ENCODE measurements at regions not wholly inside any gene's neighbourhood (a gene's known extent, or its start where the extent isn't known, plus 50 kb on each side); places are given as distances from the start of the nearest gene placed in this dataset.

DNA sequence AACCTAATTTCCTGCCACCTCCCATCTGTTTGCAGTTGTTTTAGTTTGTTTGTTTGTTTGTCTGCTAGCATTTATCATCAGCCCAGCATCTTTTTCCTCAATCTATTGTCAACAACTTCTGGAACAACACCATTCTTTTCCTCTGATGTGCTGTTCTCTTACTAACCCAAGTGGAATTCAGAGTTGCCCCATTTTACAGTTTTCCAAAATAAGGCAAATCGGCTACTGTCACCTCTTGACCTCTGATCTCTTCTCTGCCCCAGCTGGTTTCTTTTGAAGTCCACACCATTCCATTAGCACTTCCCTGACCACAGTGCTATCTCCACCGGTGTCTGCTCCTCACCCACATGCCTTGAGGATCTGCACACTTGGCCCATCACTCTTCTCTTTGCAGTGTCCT is 102.4 kb downstream of the EFNB2 start:
- no peaks in the 10 kb centered on the region for H3K9me3 ChIP-seq
- no peak overlapping the region for H3K4me3 ChIP-seq
- H3K36me3 ChIP-seq, result no peaks in the 10 kb centered on the region
- no peaks in the 10 kb centered on the region for H3K27me3 ChIP-seq
- intact Hi-C loops (cut with DNase I), result no loop called here
- no peak overlapping the region for H3K27ac ChIP-seq
- DNase-seq (ENCODE audit: extremely low spot score in 2 of 2), result peak in 1 of 2 donors; percentile 6
- no peaks in the 10 kb centered on the region for H3K4me1 ChIP-seq
- no peak for TF ChIP-seq CTCF (IDR thresholded peaks at IDR 0.05)
- no peak for TF ChIP-seq POLR2A (IDR thresholded peaks at IDR 0.05)
- TF ChIP-seq POLR2AphosphoS5 (IDR thresholded peaks at IDR 0.05; ENCODE audit: insufficient read depth in 1 of 2, low read depth in 1 of 2), result no peak

- Histone ChIP-seq H3K27ac (no peak overlapping the region), H3K36me3 (no peaks in the 10 kb centered on the region), H3K27me3 (no peaks in the 10 kb centered on the region), H3K4me1 (no peaks in the 10 kb centered on the region), H3K4me3 (no peak overlapping the region), H3K9me3 (no peaks in the 10 kb centered on the region)
- peak in 1 of 2 donors; percentile 8 for DNase-seq (ENCODE audit: extremely low spot score in 2 of 2)
- TF ChIP-seq POLR2AphosphoS5 (IDR thresholded peaks at IDR 0.05; ENCODE audit: insufficient read depth in 1 of 2, low read depth in 1 of 2), result no peak
- no peak for TF ChIP-seq POLR2A (IDR thresholded peaks at IDR 0.05)
- TF ChIP-seq CTCF (IDR thresholded peaks at IDR 0.05), result no peak
- intact Hi-C loops (cut with DNase I), result no loop called here
Observed at GRCh38 chr13:106432636-106433035, 102.8 kb downstream of the EFNB2 start.

- no peak overlapping the region for H3K4me3 ChIP-seq
- TF ChIP-seq POLR2A (IDR thresholded peaks at IDR 0.05) (no peak), POLR2AphosphoS5 (IDR thresholded peaks at IDR 0.05; ENCODE audit: insufficient read depth in 1 of 2, low read depth in 1 of 2) (no peak), CTCF (IDR thresholded peaks at IDR 0.05) (no peak)
- no peaks in the 10 kb centered on the region for H3K4me1 ChIP-seq
- H3K27ac ChIP-seq, result no peak overlapping the region
- H3K9me3 ChIP-seq, result no peaks in the 10 kb centered on the region
- DNase-seq (ENCODE audit: extremely low spot score in 2 of 2), result no peak
- H3K27me3 ChIP-seq, result no peaks in the 10 kb centered on the region
- intact Hi-C loops (cut with DNase I), result no loop called here
- no peaks in the 10 kb centered on the region for H3K36me3 ChIP-seq
Observed at GRCh38 chr13:106426909-106427308, 108.6 kb downstream of the EFNB2 start.

- Histone ChIP-seq H3K9me3 (no peaks in the 10 kb centered on the region), H3K27me3 (no peaks in the 10 kb centered on the region), H3K27ac (no peak overlapping the region), H3K4me3 (no peak overlapping the region), H3K4me1 (no peaks in the 10 kb centered on the region), H3K36me3 (no peaks in the 10 kb centered on the region)
- intact Hi-C loops (cut with DNase I), result no loop called here
- DNase-seq (ENCODE audit: extremely low spot score in 2 of 2), result no peak
- TF ChIP-seq POLR2A (IDR thresholded peaks at IDR 0.05), result no peak
- no peak for TF ChIP-seq POLR2AphosphoS5 (IDR thresholded peaks at IDR 0.05; ENCODE audit: insufficient read depth in 1 of 2, low read depth in 1 of 2)
- no peak for TF ChIP-seq CTCF (IDR thresholded peaks at IDR 0.05)
Observed at GRCh38 chr13:106425661-106426060, 109.8 kb downstream of the EFNB2 start.

GRCh38 chr13:106424805-106425204 is 110.7 kb downstream of the EFNB2 start:
- Histone ChIP-seq H3K27ac (no peak overlapping the region), H3K9me3 (no peaks in the 10 kb centered on the region), H3K36me3 (no peaks in the 10 kb centered on the region), H3K4me1 (no peaks in the 10 kb centered on the region), H3K27me3 (no peaks in the 10 kb centered on the region), H3K4me3 (no peak overlapping the region)
- intact Hi-C loops (cut with DNase I), result loop anchor here (5.0 kb wide), 1 partner anchor 1893 kb away; no protein-coding TSS in a partner anchor
- DNase-seq (ENCODE audit: extremely low spot score in 2 of 2), result no peak
- TF ChIP-seq CTCF (IDR thresholded peaks at IDR 0.05) (no peak), POLR2AphosphoS5 (IDR thresholded peaks at IDR 0.05; ENCODE audit: insufficient read depth in 1 of 2, low read depth in 1 of 2) (no peak), POLR2A (IDR thresholded peaks at IDR 0.05) (no peak)

Data from vagina (tissue), 2 donors.